ENCODE measurements at regions not wholly inside any gene's neighbourhood (a gene's known extent, or its start where the extent isn't known, plus 50 kb on each side); places are given as distances from the start of the nearest gene placed in this dataset.

- no peak for TF ChIP-seq POLR2A (IDR thresholded peaks at IDR 0.05; ENCODE audit: low read length)
- TF ChIP-seq GATA1 (IDR thresholded peaks at IDR 0.05; ENCODE audit: low read depth, low read length) = no peak
Observed at GRCh38 chr9:87193151-87193550, 245.8 kb upstream of the GAS1 start.
